ENCODE measurements at regions not wholly inside any gene's neighbourhood (a gene's known extent, or its start where the extent isn't known, plus 50 kb on each side); places are given as distances from the start of the nearest gene placed in this dataset.

DNA sequence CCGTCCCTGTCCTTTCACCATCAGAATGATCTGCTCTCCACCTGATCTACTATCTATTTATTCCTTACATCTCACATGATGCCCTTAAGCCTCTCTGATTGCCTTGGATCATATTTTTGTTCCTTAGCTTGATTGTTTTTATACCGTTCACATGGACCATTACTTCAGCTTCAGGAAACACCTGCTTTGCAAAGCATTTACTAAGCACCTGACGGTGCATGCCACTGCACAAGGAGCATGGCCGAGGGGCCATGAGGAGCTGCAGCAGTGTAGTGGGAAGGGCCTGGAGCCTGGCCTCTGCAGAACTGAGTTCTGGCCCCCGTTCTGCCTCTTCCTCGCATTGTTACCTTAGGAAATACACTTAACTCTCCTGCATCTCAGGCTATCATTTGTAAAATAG is 124.1 kb upstream of the NDUFV2 start:
- Histone ChIP-seq H3K9me3 (no peaks in the 10 kb centered on the region), H3K4me3 (no peak overlapping the region), H3K36me3 (no peaks in the 10 kb centered on the region), H3K4me1 (no peaks in the 10 kb centered on the region), H3K27me3 (no peaks in the 10 kb centered on the region), H3K27ac (no peak overlapping the region)
- DNase-seq, result no peak
- TF ChIP-seq POLR2AphosphoS5 (IDR thresholded peaks at IDR 0.05) (no peak), POLR2A (IDR thresholded peaks at IDR 0.05) (no peak), EP300 (IDR thresholded peaks at IDR 0.05) (no peak)
- TF ChIP-seq, protein P1, sequence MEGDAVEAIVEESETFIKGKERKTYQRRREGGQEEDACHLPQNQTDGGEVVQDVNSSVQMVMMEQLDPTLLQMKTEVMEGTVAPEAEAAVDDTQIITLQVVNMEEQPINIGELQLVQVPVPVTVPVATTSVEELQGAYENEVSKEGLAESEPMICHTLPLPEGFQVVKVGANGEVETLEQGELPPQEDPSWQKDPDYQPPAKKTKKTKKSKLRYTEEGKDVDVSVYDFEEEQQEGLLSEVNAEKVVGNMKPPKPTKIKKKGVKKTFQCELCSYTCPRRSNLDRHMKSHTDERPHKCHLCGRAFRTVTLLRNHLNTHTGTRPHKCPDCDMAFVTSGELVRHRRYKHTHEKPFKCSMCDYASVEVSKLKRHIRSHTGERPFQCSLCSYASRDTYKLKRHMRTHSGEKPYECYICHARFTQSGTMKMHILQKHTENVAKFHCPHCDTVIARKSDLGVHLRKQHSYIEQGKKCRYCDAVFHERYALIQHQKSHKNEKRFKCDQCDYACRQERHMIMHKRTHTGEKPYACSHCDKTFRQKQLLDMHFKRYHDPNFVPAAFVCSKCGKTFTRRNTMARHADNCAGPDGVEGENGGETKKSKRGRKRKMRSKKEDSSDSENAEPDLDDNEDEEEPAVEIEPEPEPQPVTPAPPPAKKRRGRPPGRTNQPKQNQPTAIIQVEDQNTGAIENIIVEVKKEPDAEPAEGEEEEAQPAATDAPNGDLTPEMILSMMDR (IDR thresholded peaks at IDR 0.05), result no peak
- 71 to 78% methylated on average over 6 of the region's 6 CpGs for WGBS, 2 donors
- ATAC-seq (ENCODE audit: low FRiP score in 2 of 2), result no peak

DNA sequence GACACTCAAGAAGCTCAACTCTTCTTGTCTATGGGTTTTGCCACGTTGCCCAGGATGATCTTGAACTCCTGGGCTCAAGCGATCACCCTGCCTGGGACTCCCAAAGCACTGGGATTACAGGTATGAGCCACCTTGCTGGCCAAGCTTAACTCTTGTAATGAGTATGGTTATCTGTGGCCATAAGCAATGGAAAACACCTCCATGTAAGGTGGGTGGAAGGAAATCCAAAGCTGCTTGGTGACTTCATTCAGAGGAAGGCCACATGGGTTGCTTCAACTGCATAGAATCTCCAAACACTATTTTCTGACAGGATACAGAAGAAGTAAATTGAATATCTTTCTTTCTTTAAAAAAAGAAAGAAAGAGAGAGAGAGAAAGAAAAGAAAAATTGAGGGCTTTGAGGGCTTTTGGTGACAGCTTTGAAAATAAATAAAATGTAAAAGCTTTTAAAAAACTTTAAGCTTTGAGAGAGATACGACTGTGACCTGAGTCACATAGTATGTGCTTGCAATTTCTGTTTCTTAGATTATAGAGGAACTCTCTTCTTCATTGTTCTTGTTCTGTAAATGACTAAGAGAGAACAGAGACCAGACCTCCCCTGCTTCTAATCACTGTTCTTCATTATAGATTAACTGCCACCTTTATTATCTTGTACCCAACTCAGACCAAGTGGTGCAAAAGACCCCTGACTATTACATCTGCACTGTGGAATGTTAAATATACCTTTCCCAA is 123.1 kb upstream of the NDUFV2 start:
- H3K4me1 ChIP-seq, result no peaks in the 10 kb centered on the region
- DNase-seq, result no peak
- H3K9me3 ChIP-seq, result no peaks in the 10 kb centered on the region
- no peaks in the 10 kb centered on the region for H3K36me3 ChIP-seq
- no peak for ATAC-seq (ENCODE audit: low FRiP score in 2 of 2)
- no peak overlapping the region for H3K4me3 ChIP-seq
- no peak for TF ChIP-seq POLR2A (IDR thresholded peaks at IDR 0.05)
- no peak for TF ChIP-seq EP300 (IDR thresholded peaks at IDR 0.05)
- TF ChIP-seq, protein P1 (IDR thresholded peaks at IDR 0.05), result no peak
- TF ChIP-seq POLR2AphosphoS5 (IDR thresholded peaks at IDR 0.05), result no peak
- 78 to 85% methylated on average over 3 of the region's 3 CpGs for WGBS, 2 donors
- H3K27ac ChIP-seq, result no peak overlapping the region
- H3K27me3 ChIP-seq, result no peaks in the 10 kb centered on the region

DNA sequence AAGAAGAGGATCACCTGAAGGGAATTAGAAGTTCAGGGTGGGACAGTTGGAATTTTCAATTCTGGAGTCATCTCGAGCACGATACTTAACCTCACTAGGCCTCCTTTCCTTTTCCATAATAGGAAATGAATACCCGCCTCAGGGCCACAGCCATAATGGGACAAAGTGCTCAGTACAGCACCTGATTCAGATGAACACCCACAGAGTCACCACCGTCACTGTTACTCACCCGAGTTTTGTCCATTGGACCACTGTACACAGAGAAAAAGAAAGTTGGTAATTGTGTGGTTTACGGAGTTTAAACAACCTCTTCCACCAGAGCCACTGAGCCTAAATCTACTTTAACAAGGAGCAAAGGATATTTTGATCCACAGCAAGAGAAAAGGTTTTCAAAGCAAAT is 122.0 kb upstream of the NDUFV2 start:
- 89 to 91% methylated on average over 6 of the region's 6 CpGs for WGBS, 2 donors
- no peak for ATAC-seq (ENCODE audit: low FRiP score in 2 of 2)
- Histone ChIP-seq H3K27me3 (no peaks in the 10 kb centered on the region), H3K27ac (no peak overlapping the region), H3K9me3 (no peaks in the 10 kb centered on the region), H3K36me3 (no peaks in the 10 kb centered on the region), H3K4me1 (no peaks in the 10 kb centered on the region), H3K4me3 (no peak overlapping the region)
- TF ChIP-seq EP300 (IDR thresholded peaks at IDR 0.05) (no peak), POLR2AphosphoS5 (IDR thresholded peaks at IDR 0.05) (no peak), POLR2A (IDR thresholded peaks at IDR 0.05) (no peak)
- TF ChIP-seq, protein P1 (IDR thresholded peaks at IDR 0.05), result no peak
- no peak for DNase-seq

DNA sequence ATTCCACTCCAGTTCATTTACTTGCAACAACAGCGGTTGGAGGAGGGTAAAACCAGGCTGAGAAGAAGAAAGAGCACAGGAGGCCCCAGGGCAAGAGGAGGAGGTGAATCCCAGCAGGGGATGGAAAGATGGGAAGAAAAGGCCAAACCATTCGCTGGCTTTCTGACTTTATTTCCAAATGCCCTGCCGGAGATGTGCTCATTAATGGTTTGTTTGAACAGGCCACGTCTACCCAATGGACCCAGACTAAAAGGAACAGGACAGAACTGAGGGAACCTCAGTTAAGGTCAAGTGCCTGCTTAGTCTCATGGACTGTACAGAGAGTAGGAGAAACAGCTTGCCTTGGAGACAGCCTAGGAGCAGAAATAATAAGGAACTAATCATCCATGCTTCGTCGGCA is 121.6 kb upstream of the NDUFV2 start:
- Histone ChIP-seq H3K4me1 (no peaks in the 10 kb centered on the region), H3K27me3 (no peaks in the 10 kb centered on the region), H3K4me3 (no peak overlapping the region), H3K27ac (no peak overlapping the region), H3K9me3 (no peaks in the 10 kb centered on the region), H3K36me3 (no peaks in the 10 kb centered on the region)
- no peak for DNase-seq
- ATAC-seq (ENCODE audit: low FRiP score in 2 of 2), result no peak
- TF ChIP-seq, protein P1 (IDR thresholded peaks at IDR 0.05), result no peak
- no peak for TF ChIP-seq POLR2AphosphoS5 (IDR thresholded peaks at IDR 0.05)
- TF ChIP-seq EP300 (IDR thresholded peaks at IDR 0.05), result no peak
- TF ChIP-seq POLR2A (IDR thresholded peaks at IDR 0.05), result no peak
- WGBS, 2 donors, result 87 to 88% methylated on average over 6 of the region's 6 CpGs
